A549 (cell line): ENCODE measurements at regions not wholly inside any gene's neighbourhood (a gene's known extent, or its start where the extent isn't known, plus 50 kb on each side); places are given as distances from the start of the nearest gene placed in this dataset.

Experiments
- ATAC-seq, 2 experiments: fragments of 200-7000 bp in 1 of 2; fragments of >200 bp in 1 of 2; cut with Nextera tagmentation in 1 of 2; cut with Tn5 transposase in 1 of 2; 3 replicates each; pipeline versions ENCODE4 v1.8.0 to v1.9.1; 2018 to 2020; ENCODE audit warnings: mild to moderate bottlenecking in 1 of 2, moderate library complexity in 1 of 2
- CTCF ChIA-PET: fragments of 300-600 bp; sonication (Branson Sonifier 250); formaldehyde crosslinking; extraction: SDS; loops from one replicate; lab custom pipeline; 2021; ENCODE audit warnings: antibody characterized with exemption, inconsistent platforms; lab: Yijun Ruan, JAX
- POLR2A ChIA-PET: fragments of 350-600 bp; formaldehyde crosslinking; extraction: SDS; loops from one replicate; lab custom pipeline; 2021; ENCODE audit warnings: antibody characterized with exemption, inconsistent platforms; lab: Yijun Ruan, JAX
- DNase-seq, 2 experiments: peaks; one replicate each; pipeline versions ENCODE4 v3.0.0 to v3.0.0-alpha.2; 2011 to 2016; ENCODE audit warnings: low read depth in 1 of 2, low spot score in 1 of 2
- FAIRE-seq: peaks from 2 replicates; lab custom pipeline; 2011; peaks lifted over from hg19 to GRCh38; lab: Jason Lieb, UNC
- H3K27ac ChIP-seq, 2 experiments: fragments of >200 bp; sonication (Bioruptor Twin); formaldehyde crosslinking; 3 replicates each; pipeline ENCODE4 v1.5.1; 2016 to 2017
- H3K4me1 ChIP-seq: fragments of >200 bp; sonication (Bioruptor Twin); formaldehyde crosslinking; 3 replicates; pipeline ENCODE4 v1.6.1; 2016
- H3K4me2 ChIP-seq: fragments of >200 bp; sonication (Bioruptor Twin); formaldehyde crosslinking; 3 replicates; pipeline ENCODE4 v1.6.1; 2016
- H3K4me3 ChIP-seq: fragments of >200 bp; sonication (Bioruptor Twin); formaldehyde crosslinking; 3 replicates; pipeline ENCODE4 v1.5.1; 2016
- H3K9me3 ChIP-seq: fragments of >200 bp; sonication (Bioruptor Twin); formaldehyde crosslinking; 3 replicates; pipeline ENCODE4 v1.6.1; 2016
- EHF ChIP-seq: fragments of 250-450 bp; sonication (Bioruptor Pico); IDR thresholded peaks from 2 replicates; pipeline ENCODE4 v1.5.0; 2020; ENCODE audit warnings: mild to moderate bottlenecking
- EHMT2 ChIP-seq: fragments of 200-600 bp; sonication (generic); IDR thresholded peaks from 2 replicates; pipeline ENCODE4 v1.6.1; 2016; ENCODE audit warnings: antibody characterized with exemption, low read depth, mild to moderate bottlenecking, moderate library complexity
- FOSB ChIP-seq: fragments of 250-450 bp; sonication (Bioruptor Pico); IDR thresholded peaks from 2 replicates; pipeline ENCODE4 v1.5.0; 2020; ENCODE audit warnings: mild to moderate bottlenecking, moderate library complexity
- FOXS1 ChIP-seq: fragments of 250-450 bp; sonication (Bioruptor Pico); IDR thresholded peaks from 2 replicates; pipeline ENCODE4 v1.5.0; 2020; ENCODE audit warnings: mild to moderate bottlenecking, moderate library complexity
- HEYL ChIP-seq: fragments of 250-450 bp; sonication (Bioruptor Pico); IDR thresholded peaks from 2 replicates; pipeline ENCODE4 v1.8.0; 2021; ENCODE audit warnings: mild to moderate bottlenecking, moderate library complexity
- HOXA7 ChIP-seq: fragments of 250-450 bp; sonication (Bioruptor Pico); IDR thresholded peaks from 2 replicates; pipeline ENCODE4 v1.5.0; 2020; ENCODE audit warnings: mild to moderate bottlenecking, moderate library complexity
- HOXB13 ChIP-seq: fragments of 250-450 bp; sonication (Bioruptor Pico); IDR thresholded peaks from 2 replicates; pipeline ENCODE4 v1.5.0; 2020; ENCODE audit warnings: low read depth, mild to moderate bottlenecking, moderate library complexity
- HOXB5 ChIP-seq: fragments of 250-450 bp; sonication (Bioruptor Pico); IDR thresholded peaks from 2 replicates; pipeline ENCODE4 v1.5.0; 2020; ENCODE audit warnings: mild to moderate bottlenecking, moderate library complexity
- JUN ChIP-seq, 2 experiments: fragments of >200 bp; sonication (Bioruptor Twin); formaldehyde crosslinking; IDR thresholded peaks; 2 replicates in 1 of 2; 3 replicates in 1 of 2; pipeline ENCODE4 v1.6.1; 2016 to 2017
- JUNB ChIP-seq: fragments of >200 bp; sonication (Bioruptor Twin); formaldehyde crosslinking; IDR thresholded peaks from 2 replicates; pipeline ENCODE4 v1.6.1; 2016
- MAZ ChIP-seq: fragments of 150-350 bp; IDR thresholded peaks from 2 replicates; pipeline ENCODE4 v1.6.1; 2014; ENCODE audit warnings: antibody characterized with exemption, low read depth, low read length, borderline replicate concordance
- MYC ChIP-seq: IDR thresholded peaks from 2 replicates; pipeline ENCODE4 v1.6.1; 2012; ENCODE audit warnings: mild to moderate bottlenecking, inconsistent platforms, low read length, improper control_type of control experiment, borderline replicate concordance
- RAD21 ChIP-seq, 2 experiments: fragments of >200 bp in 1 of 2; sonication (Bioruptor Twin) in 1 of 2; formaldehyde crosslinking in 1 of 2; IDR thresholded peaks in 1 of 2; conservative IDR thresholded peaks in 1 of 2; 2 replicates in 1 of 2; 3 replicates in 1 of 2; pipeline ENCODE4 v1.6.1; 2012 to 2018; ENCODE audit warnings: inconsistent platforms in 1 of 2
- RNF2 ChIP-seq: fragments of 200-600 bp; sonication (generic); IDR thresholded peaks from 2 replicates; pipeline ENCODE4 v1.6.1; 2016; ENCODE audit warnings: low read depth, mild to moderate bottlenecking, antibody characterized with exemption, moderate library complexity, borderline replicate concordance
- SMC3 ChIP-seq: fragments of >200 bp; sonication (Bioruptor Twin); formaldehyde crosslinking; IDR thresholded peaks from 3 replicates; pipeline ENCODE4 v1.6.1; 2018; ENCODE audit warnings: inconsistent platforms
- SREBF2 ChIP-seq: fragments of 450-650 bp; IDR thresholded peaks from 2 replicates; pipeline ENCODE4 v1.6.1; 2014; ENCODE audit warnings: mild to moderate bottlenecking, moderate library complexity
- ZNF302 ChIP-seq: fragments of 250-450 bp; sonication (Bioruptor Pico); IDR thresholded peaks from 2 replicates; pipeline ENCODE4 v1.9.0; 2021; ENCODE audit warnings: inconsistent platforms, mild to moderate bottlenecking, moderate library complexity
- ZSCAN20 ChIP-seq: fragments of 250-450 bp; sonication (Bioruptor Pico); IDR thresholded peaks from 2 replicates; pipeline ENCODE4 v1.8.0; 2022; ENCODE audit warnings: mild to moderate bottlenecking, moderate library complexity
- WGBS: methylation state at CpG from one replicate; pipeline ENCODE4 v1.1.6; 2017; ENCODE audit errors: missing lambda C conversion rate; 5-methylcytosine and 5-hydroxymethylcytosine counted together
- TF ChIP-seq, protein P1 (sequence below): fragments of >200 bp; sonication (Bioruptor Twin); formaldehyde crosslinking; IDR thresholded peaks from 3 replicates; pipeline ENCODE4 v1.5.1; 2016
- TF ChIP-seq, protein P2 (sequence below): IDR thresholded peaks from 2 replicates; pipeline ENCODE4 v1.6.1; 2012
- TF ChIP-seq, protein P3 (sequence below): fragments of 200-600 bp; sonication (generic); IDR thresholded peaks from 2 replicates; pipeline ENCODE4 v1.6.1; 2016; ENCODE audit warnings: antibody characterized with exemption, mild to moderate bottlenecking, moderate library complexity
- TF ChIP-seq, protein P4 (sequence below): fragments of 250-450 bp; sonication (Bioruptor Pico); IDR thresholded peaks from 2 replicates; pipeline ENCODE4 v1.5.0; 2021; ENCODE audit warnings: mild to moderate bottlenecking, moderate library complexity, borderline replicate concordance

DNA sequence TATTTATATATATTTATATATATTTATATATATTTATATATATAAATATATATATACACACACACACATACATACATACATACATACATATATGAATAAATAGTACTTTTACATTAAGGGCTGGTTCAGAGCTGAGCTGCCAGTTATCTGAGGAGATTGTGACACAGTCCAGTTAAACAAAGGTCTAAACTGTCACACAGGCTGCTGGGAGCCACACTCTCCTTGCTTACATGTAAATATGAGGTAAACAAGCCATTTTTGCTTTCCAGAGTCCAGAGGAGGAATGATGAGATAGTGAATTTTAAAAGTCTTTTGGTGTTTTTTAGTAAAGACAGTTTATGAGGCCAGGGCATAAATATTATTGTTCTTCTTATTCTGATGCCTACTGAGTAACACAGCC is 377.5 kb upstream of the PIK3C3 start:
- ATAC-seq (no peak), FAIRE-seq (no peak), DNase-seq (no peak)
- H3K27ac ChIP-seq, result no peak overlapping the region
- ChIA-PET POLR2A (no interaction called here), CTCF (no interaction called here)
- no peak overlapping the region for H3K4me2 ChIP-seq
- no peak overlapping the region for H3K4me3 ChIP-seq
- TF ChIP-seq HOXB13 (no peak), JUN (IDR thresholded peaks at IDR 0.05) (no peak), SREBF2 (no peak), JUNB (no peak), SMC3 (no peak), RNF2 (no peak), MAZ (no peak), ZSCAN20 (CRISPR knock-in tag) (no peak), FOSB (CRISPR knock-in tag) (no peak), EHF (CRISPR knock-in tag) (no peak), EHMT2 (no peak), RAD21 (conservative IDR thresholded peaks at IDR 0.05 in 1 of 2, IDR thresholded peaks at IDR 0.05 in 1 of 2) (no peak), FOXS1 (no peak), HEYL (CRISPR knock-in tag) (no peak), HOXA7 (CRISPR knock-in tag) (no peak), HOXB5 (CRISPR knock-in tag) (no peak), ZNF302 (CRISPR knock-in tag) (no peak)
- TF ChIP-seq, protein P1, sequence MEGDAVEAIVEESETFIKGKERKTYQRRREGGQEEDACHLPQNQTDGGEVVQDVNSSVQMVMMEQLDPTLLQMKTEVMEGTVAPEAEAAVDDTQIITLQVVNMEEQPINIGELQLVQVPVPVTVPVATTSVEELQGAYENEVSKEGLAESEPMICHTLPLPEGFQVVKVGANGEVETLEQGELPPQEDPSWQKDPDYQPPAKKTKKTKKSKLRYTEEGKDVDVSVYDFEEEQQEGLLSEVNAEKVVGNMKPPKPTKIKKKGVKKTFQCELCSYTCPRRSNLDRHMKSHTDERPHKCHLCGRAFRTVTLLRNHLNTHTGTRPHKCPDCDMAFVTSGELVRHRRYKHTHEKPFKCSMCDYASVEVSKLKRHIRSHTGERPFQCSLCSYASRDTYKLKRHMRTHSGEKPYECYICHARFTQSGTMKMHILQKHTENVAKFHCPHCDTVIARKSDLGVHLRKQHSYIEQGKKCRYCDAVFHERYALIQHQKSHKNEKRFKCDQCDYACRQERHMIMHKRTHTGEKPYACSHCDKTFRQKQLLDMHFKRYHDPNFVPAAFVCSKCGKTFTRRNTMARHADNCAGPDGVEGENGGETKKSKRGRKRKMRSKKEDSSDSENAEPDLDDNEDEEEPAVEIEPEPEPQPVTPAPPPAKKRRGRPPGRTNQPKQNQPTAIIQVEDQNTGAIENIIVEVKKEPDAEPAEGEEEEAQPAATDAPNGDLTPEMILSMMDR, result no peak
- TF ChIP-seq, protein P2, sequence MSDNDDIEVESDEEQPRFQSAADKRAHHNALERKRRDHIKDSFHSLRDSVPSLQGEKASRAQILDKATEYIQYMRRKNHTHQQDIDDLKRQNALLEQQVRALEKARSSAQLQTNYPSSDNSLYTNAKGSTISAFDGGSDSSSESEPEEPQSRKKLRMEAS, result no peak
- TF ChIP-seq, protein P3, sequence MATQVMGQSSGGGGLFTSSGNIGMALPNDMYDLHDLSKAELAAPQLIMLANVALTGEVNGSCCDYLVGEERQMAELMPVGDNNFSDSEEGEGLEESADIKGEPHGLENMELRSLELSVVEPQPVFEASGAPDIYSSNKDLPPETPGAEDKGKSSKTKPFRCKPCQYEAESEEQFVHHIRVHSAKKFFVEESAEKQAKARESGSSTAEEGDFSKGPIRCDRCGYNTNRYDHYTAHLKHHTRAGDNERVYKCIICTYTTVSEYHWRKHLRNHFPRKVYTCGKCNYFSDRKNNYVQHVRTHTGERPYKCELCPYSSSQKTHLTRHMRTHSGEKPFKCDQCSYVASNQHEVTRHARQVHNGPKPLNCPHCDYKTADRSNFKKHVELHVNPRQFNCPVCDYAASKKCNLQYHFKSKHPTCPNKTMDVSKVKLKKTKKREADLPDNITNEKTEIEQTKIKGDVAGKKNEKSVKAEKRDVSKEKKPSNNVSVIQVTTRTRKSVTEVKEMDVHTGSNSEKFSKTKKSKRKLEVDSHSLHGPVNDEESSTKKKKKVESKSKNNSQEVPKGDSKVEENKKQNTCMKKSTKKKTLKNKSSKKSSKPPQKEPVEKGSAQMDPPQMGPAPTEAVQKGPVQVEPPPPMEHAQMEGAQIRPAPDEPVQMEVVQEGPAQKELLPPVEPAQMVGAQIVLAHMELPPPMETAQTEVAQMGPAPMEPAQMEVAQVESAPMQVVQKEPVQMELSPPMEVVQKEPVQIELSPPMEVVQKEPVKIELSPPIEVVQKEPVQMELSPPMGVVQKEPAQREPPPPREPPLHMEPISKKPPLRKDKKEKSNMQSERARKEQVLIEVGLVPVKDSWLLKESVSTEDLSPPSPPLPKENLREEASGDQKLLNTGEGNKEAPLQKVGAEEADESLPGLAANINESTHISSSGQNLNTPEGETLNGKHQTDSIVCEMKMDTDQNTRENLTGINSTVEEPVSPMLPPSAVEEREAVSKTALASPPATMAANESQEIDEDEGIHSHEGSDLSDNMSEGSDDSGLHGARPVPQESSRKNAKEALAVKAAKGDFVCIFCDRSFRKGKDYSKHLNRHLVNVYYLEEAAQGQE, result no peak
- no peaks in the 10 kb centered on the region for H3K4me1 ChIP-seq
- no peaks in the 10 kb centered on the region for H3K9me3 ChIP-seq

DNA sequence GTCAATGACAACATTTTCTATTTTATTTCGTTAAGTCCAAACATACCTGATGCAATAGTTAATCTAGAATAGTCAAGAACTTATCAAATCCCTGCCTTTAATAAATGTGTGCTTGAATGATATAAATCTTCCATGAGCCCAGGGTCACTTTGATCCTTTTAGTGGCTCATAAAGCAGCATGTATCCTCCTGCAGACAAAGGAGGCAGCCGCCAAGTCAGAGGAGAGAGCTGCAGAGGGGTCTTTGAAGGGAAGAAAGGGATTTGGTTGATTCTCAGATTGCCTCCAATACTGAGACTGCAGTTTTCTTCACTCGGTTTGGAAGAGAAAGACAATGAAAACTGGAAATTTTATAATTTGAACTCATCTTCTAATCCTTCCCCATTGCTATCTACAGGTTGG is 378.4 kb upstream of the PIK3C3 start:
- no peak for ATAC-seq
- CTCF ChIA-PET, result no interaction called here
- POLR2A ChIA-PET, result no interaction called here
- TF ChIP-seq, protein P4, sequence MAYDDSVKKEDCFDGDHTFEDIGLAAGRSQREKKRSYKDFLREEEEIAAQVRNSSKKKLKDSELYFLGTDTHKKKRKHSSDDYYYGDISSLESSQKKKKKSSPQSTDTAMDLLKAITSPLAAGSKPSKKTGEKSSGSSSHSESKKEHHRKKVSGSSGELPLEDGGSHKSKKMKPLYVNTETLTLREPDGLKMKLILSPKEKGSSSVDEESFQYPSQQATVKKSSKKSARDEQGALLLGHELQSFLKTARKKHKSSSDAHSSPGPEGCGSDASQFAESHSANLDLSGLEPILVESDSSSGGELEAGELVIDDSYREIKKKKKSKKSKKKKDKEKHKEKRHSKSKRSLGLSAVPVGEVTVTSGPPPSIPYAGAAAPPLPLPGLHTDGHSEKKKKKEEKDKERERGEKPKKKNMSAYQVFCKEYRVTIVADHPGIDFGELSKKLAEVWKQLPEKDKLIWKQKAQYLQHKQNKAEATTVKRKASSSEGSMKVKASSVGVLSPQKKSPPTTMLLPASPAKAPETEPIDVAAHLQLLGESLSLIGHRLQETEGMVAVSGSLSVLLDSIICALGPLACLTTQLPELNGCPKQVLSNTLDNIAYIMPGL (CRISPR knock-in tag), result no peak
- no peak for TF ChIP-seq MYC
- Histone ChIP-seq H3K27ac (no peak overlapping the region), H3K4me3 (no peak overlapping the region), H3K4me1 (no peaks in the 10 kb centered on the region), H3K4me2 (no peak overlapping the region), H3K9me3 (no peaks in the 10 kb centered on the region)
- 14% methylated on average over 3 of the region's 3 CpGs for WGBS
- no peak for FAIRE-seq
- no peak for DNase-seq
